HepG2 (cell line): ENCODE measurements at regions not wholly inside any gene's neighbourhood (a gene's known extent, or its start where the extent isn't known, plus 50 kb on each side); places are given as distances from the start of the nearest gene placed in this dataset.

Experiments
- AGO2 ChIP-seq: fragments of 200-400 bp; formaldehyde crosslinking; optimal IDR thresholded peaks from 2 replicates; pipeline ENCODE3; 2017; ENCODE audit warnings: mild to moderate bottlenecking, low read depth, low read length, moderate library complexity
- ATAD3A ChIP-seq: sonication (generic); formaldehyde crosslinking; IDR thresholded peaks from 2 replicates; pipeline ENCODE4 v1.4.0; 2020; ENCODE audit warnings: missing genetic modification reagents
- DNMT3B ChIP-seq: conservative IDR thresholded peaks from 2 replicates; pipeline ENCODE4 v1.6.1; 2016; ENCODE audit warnings: missing biosample characterization, control low read depth
- FIP1L1 ChIP-seq: fragments of 200-400 bp; formaldehyde crosslinking; IDR thresholded peaks from 2 replicates; pipeline ENCODE4 v1.6.1; 2018; ENCODE audit warnings: low read depth, mild to moderate bottlenecking, low read length, moderate library complexity, borderline replicate concordance; ENCODE audit not compliant: insufficient read depth
- FOXP1 ChIP-seq, 2 experiments: fragments of 450-650 bp in 1 of 2; IDR thresholded peaks; 2 replicates each; pipeline ENCODE4 v1.6.1; 2017 to 2018; ENCODE audit warnings: antibody characterized with exemption in 1 of 2
- MAZ ChIP-seq, 2 experiments: sonication (generic) in 1 of 2; formaldehyde crosslinking in 1 of 2; IDR thresholded peaks; 2 replicates each; pipeline versions ENCODE4 v1.5.0 to v1.6.1; 2012 to 2020; ENCODE audit warnings: low read depth in 2 of 2, mild to moderate bottlenecking in 2 of 2, borderline replicate concordance in 1 of 2, improper control_type of control experiment in 1 of 2, low read length in 1 of 2, missing genetic modification reagents in 1 of 2, moderate library complexity in 1 of 2
- NFAT5 ChIP-seq: sonication (generic); formaldehyde crosslinking; IDR thresholded peaks from 2 replicates; pipeline ENCODE4 v1.4.0; 2020; ENCODE audit warnings: missing genetic modification reagents
- PBX3 ChIP-seq: sonication (generic); formaldehyde crosslinking; IDR thresholded peaks from 2 replicates; pipeline ENCODE4 v1.8.1; 2023; ENCODE audit warnings: missing genetic modification reagents, inconsistent platforms, borderline replicate concordance
- PHF8 ChIP-seq: sonication (generic); formaldehyde crosslinking; IDR thresholded peaks from 2 replicates; pipeline ENCODE4 v1.5.0; 2020; ENCODE audit warnings: missing genetic modification reagents
- PTBP1 ChIP-seq: fragments of 200-400 bp; formaldehyde crosslinking; IDR thresholded peaks from 2 replicates; pipeline ENCODE4 v1.6.1; 2018; ENCODE audit warnings: low read length, low read depth; ENCODE audit not compliant: poor library complexity, severe bottlenecking
- SKI ChIP-seq: fragments of 450-650 bp; IDR thresholded peaks from one replicate; pipeline ENCODE4 v1.6.1; 2018; ENCODE audit warnings: mild to moderate bottlenecking; ENCODE audit not compliant: partially characterized antibody
- TEAD2 ChIP-seq: sonication (generic); formaldehyde crosslinking; IDR thresholded peaks from 2 replicates; pipeline ENCODE4 v1.9.0; 2021; ENCODE audit warnings: missing genetic modification reagents
- YEATS4 ChIP-seq: sonication (generic); formaldehyde crosslinking; IDR thresholded peaks from 2 replicates; pipeline ENCODE4 v1.4.0; 2020; ENCODE audit warnings: missing genetic modification reagents, borderline replicate concordance
- ZBTB21 ChIP-seq: sonication (generic); formaldehyde crosslinking; IDR thresholded peaks from 2 replicates; pipeline ENCODE4 v1.4.0; 2020; ENCODE audit warnings: missing genetic modification reagents
- ZFP36L1 ChIP-seq: sonication (generic); formaldehyde crosslinking; IDR thresholded peaks from 2 replicates; pipeline ENCODE4 v1.8.0; 2022; ENCODE audit warnings: mild to moderate bottlenecking, missing genetic modification reagents, moderate library complexity
- ZNF101 ChIP-seq: sonication (generic); formaldehyde crosslinking; IDR thresholded peaks from 2 replicates; pipeline ENCODE4 v1.4.0; 2020; ENCODE audit warnings: mild to moderate bottlenecking, low read depth, missing genetic modification reagents, borderline replicate concordance
- ZNF362 ChIP-seq: sonication (generic); formaldehyde crosslinking; IDR thresholded peaks from 2 replicates; pipeline ENCODE4 v1.4.0; 2020; ENCODE audit warnings: missing genetic modification reagents, mild to moderate bottlenecking, borderline replicate concordance
- TF ChIP-seq, protein P1 (sequence below): sonication (generic); formaldehyde crosslinking; IDR thresholded peaks from 2 replicates; pipeline ENCODE4 v1.5.1; 2020; ENCODE audit warnings: mild to moderate bottlenecking, missing genetic modification reagents, moderate library complexity
- TF ChIP-seq, protein P2 (sequence below): sonication (generic); formaldehyde crosslinking; IDR thresholded peaks from 2 replicates; pipeline ENCODE4 v1.8.1; 2023; ENCODE audit warnings: mild to moderate bottlenecking, missing genetic modification reagents

DNA sequence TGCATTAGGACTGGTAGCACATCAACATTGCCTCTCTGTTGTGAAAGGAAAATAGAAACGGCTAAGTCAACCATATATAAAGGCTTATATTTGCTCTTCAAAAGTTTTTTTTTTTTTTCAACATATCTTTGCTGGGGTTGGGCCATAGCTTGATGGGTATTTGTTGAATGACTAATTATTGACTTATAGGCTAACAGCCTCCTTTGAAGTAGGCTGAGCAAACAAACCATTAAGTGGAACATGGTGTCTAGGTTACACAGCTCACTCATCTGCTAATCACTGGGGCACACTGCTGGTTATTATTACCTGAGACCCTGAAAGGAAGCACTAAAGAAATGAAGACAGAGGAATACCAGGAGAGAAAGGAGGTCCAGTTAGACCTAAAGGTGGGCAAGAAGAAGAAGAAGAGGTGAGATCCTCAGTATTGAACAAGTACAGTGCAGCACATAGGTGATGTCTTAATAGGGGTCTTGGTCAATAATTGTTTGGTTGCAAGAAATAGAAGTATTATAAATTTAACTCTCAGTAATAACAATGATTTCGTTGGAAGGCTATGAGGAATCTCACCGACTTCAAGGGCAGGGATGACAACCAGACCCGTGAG lies 139.4 kb downstream of the RPLP1 start (continued):
- TF ChIP-seq PBX3 (no peak), ATAD3A (CRISPR knock-in tag) (no peak), ZFP36L1 (CRISPR knock-in tag) (peak; percentile 84; the same call in 1 of the 2 replicates), ZNF362 (CRISPR knock-in tag) (peak; percentile 99), MAZ (IDR thresholded peaks at IDR 0.05; ENCODE audit: borderline replicate concordance, low read depth, low read length) (no peak), MAZ (CRISPR knock-in tag; IDR thresholded peaks at IDR 0.05; ENCODE audit: low read depth) (no peak), NFAT5 (CRISPR knock-in tag) (no peak), ZBTB21 (0 out of 2 replicates have a peak, but pooled peaks have one; percentile 36), PTBP1 (no peak), TEAD2 (CRISPR knock-in tag) (no peak), ZNF101 (CRISPR knock-in tag) (no peak), AGO2 (no peak), DNMT3B (CRISPR knock-in tag) (peak; percentile 83; the same call in 1 of the 2 replicates), FOXP1 (IDR thresholded peaks at IDR 0.05) (peak; percentile 35; the same call in 1 of the 2 replicates), FOXP1 (CRISPR knock-in tag; IDR thresholded peaks at IDR 0.05) (peak; percentile 87), YEATS4 (CRISPR knock-in tag) (no peak), FIP1L1 (no peak), SKI (peak; percentile 98), PHF8 (CRISPR knock-in tag) (no peak)
- TF ChIP-seq, protein P1, sequence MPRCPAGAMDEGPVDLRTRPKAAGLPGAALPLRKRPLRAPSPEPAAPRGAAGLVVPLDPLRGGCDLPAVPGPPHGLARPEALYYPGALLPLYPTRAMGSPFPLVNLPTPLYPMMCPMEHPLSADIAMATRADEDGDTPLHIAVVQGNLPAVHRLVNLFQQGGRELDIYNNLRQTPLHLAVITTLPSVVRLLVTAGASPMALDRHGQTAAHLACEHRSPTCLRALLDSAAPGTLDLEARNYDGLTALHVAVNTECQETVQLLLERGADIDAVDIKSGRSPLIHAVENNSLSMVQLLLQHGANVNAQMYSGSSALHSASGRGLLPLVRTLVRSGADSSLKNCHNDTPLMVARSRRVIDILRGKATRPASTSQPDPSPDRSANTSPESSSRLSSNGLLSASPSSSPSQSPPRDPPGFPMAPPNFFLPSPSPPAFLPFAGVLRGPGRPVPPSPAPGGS (CRISPR knock-in tag), result no peak
- TF ChIP-seq, protein P2, sequence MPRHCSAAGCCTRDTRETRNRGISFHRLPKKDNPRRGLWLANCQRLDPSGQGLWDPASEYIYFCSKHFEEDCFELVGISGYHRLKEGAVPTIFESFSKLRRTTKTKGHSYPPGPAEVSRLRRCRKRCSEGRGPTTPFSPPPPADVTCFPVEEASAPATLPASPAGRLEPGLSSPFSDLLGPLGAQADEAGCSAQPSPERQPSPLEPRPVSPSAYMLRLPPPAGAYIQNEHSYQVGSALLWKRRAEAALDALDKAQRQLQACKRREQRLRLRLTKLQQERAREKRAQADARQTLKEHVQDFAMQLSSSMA (CRISPR knock-in tag), result no peak
